Endothelial cell (in vitro differentiated cells): ENCODE measurements at regions not wholly inside any gene's neighbourhood (a gene's known extent, or its start where the extent isn't known, plus 50 kb on each side); places are given as distances from the start of the nearest gene placed in this dataset.

Source experiments
- DNase-seq: peaks from one replicate; pipeline ENCODE4 v3.0.0; 2021; ENCODE audit warnings: low spot score
- H3K27ac Mint-ChIP-seq: one replicate; pipeline ENCODE4 v1.8.0; 2021; ENCODE audit warnings: mixed read lengths, inconsistent platforms; ENCODE audit not compliant: unreplicated experiment
- H3K27me3 Mint-ChIP-seq: one replicate; pipeline ENCODE4 v1.8.0; 2021; ENCODE audit warnings: mild to moderate bottlenecking, moderate library complexity, mixed read lengths, inconsistent platforms; ENCODE audit not compliant: unreplicated experiment
- H3K36me3 Mint-ChIP-seq: one replicate; pipeline ENCODE4 v1.8.0; 2021; ENCODE audit warnings: mild to moderate bottlenecking, low read depth, mixed read lengths, inconsistent platforms; ENCODE audit not compliant: unreplicated experiment
- H3K4me1 Mint-ChIP-seq: one replicate; pipeline ENCODE4 v1.8.0; 2021; ENCODE audit warnings: mild to moderate bottlenecking, mixed read lengths, inconsistent platforms; ENCODE audit not compliant: unreplicated experiment
- H3K4me3 Mint-ChIP-seq: one replicate; pipeline ENCODE4 v1.8.0; 2021; ENCODE audit warnings: mild to moderate bottlenecking, mixed read lengths, inconsistent platforms; ENCODE audit not compliant: unreplicated experiment
- H3K9me3 Mint-ChIP-seq: one replicate; pipeline ENCODE4 v1.8.0; 2021; ENCODE audit warnings: mixed read lengths, inconsistent platforms; ENCODE audit not compliant: unreplicated experiment
- CTCF ChIP-seq: fragments of 200-600 bp; sonication (generic); IDR thresholded peaks from one replicate; pipeline ENCODE4 v1.5.0; 2021; ENCODE audit warnings: antibody characterized with exemption; ENCODE audit not compliant: unreplicated experiment

GRCh38 chr6:167514524-167514923 lies 189.6 kb downstream of the TTLL2 start:
- no peak for DNase-seq
- H3K36me3 Mint-ChIP-seq = no peaks in the 10 kb centered on the region
- no peaks in the 10 kb centered on the region for H3K27me3 Mint-ChIP-seq
- TF ChIP-seq CTCF = no peak
- peaks cover 3% of the 10 kb centered on the region for H3K4me1 Mint-ChIP-seq
- no peak overlapping the region for H3K4me3 Mint-ChIP-seq
- H3K27ac Mint-ChIP-seq = no peak overlapping the region
- H3K9me3 Mint-ChIP-seq = no peaks in the 10 kb centered on the region

GRCh38 chr6:167515873-167516507 lies 191.1 kb downstream of the TTLL2 start:
- TF ChIP-seq CTCF = no peak
- DNase-seq = no peak
- H3K27ac Mint-ChIP-seq = no peak overlapping the region
- H3K4me1 Mint-ChIP-seq = peaks cover 11% of the 10 kb centered on the region
- no peaks in the 10 kb centered on the region for H3K36me3 Mint-ChIP-seq
- no peaks in the 10 kb centered on the region for H3K9me3 Mint-ChIP-seq
- peaks cover under 1% of the 10 kb centered on the region for H3K27me3 Mint-ChIP-seq
- H3K4me3 Mint-ChIP-seq = no peak overlapping the region

- Mint-ChIP-seq H3K27me3 (peaks cover 3% of the 10 kb centered on the region), H3K36me3 (no peaks in the 10 kb centered on the region), H3K4me3 (no peak overlapping the region), H3K9me3 (no peaks in the 10 kb centered on the region), H3K4me1 (peaks cover 23% of the 10 kb centered on the region), H3K27ac (no peak overlapping the region)
- no peak for DNase-seq
- no peak for TF ChIP-seq CTCF
Observed at GRCh38 chr6:167517254-167517916, 192.5 kb downstream of the TTLL2 start.

GRCh38 chr6:167523426-167523825 lies 198.5 kb downstream of the TTLL2 start:
- Mint-ChIP-seq H3K27ac (no peak overlapping the region), H3K4me3 (no peak overlapping the region), H3K9me3 (no peaks in the 10 kb centered on the region), H3K36me3 (no peaks in the 10 kb centered on the region), H3K4me1 (peaks cover 38% of the 10 kb centered on the region), H3K27me3 (peaks cover 9% of the 10 kb centered on the region)
- no peak for DNase-seq
- TF ChIP-seq CTCF = no peak
